ENCODE measurements at regions not wholly inside any gene's neighbourhood (a gene's known extent, or its start where the extent isn't known, plus 50 kb on each side); places are given as distances from the start of the nearest gene placed in this dataset.

DNA sequence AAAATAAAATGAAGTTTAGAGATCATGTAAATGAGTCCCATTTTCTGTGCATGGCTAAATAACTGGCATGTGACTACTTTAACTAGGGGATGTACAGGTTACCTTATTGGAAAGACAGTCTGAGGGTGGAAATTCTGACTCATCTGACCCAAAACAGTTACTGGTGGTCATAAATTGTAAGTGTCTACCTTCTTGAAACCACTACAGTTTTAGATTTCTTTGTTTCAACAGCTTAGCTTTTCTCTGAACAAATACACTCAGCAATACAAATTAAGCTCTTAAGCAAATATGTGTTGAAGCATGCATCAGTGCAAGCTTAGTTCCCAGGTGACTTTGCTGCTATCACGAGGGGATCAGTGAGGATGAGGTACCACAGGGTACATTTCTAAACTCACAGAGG, 60.7 kb upstream of the PGM2 start:
- TF ChIP-seq EZH2 (IDR thresholded peaks at IDR 0.05; ENCODE audit: insufficient read depth, poor library complexity, severe bottlenecking) = no peak
- no peak for TF ChIP-seq EZH2phosphoT487 (IDR thresholded peaks at IDR 0.05; ENCODE audit: insufficient read depth, low read depth)
